B cell (primary cell): ENCODE measurements at regions not wholly inside any gene's neighbourhood (a gene's known extent, or its start where the extent isn't known, plus 50 kb on each side); places are given as distances from the start of the nearest gene placed in this dataset.

Source experiments
- ATAC-seq: fragments of 200-7000 bp; cut with Tn5 transposase; one replicate; pipeline ENCODE4 v1.10.0; 2021; ENCODE audit warnings: low read depth, mild to moderate bottlenecking, moderate number of reproducible peaks, moderate library complexity
- CTCF ChIA-PET: fragments of 350-600 bp; sonication (Branson Sonifier 250); formaldehyde crosslinking; loops from one replicate; lab custom pipeline; 2021; ENCODE audit warnings: antibody characterized with exemption, inconsistent platforms; lab: Charles Lee
- POLR2A ChIA-PET: fragments of 350-600 bp; sonication (Branson Sonifier 250); formaldehyde crosslinking; loops from one replicate; lab custom pipeline; 2021; ENCODE audit warnings: antibody characterized with exemption; lab: Charles Lee
- DNase-seq: peaks from one replicate; pipeline ENCODE4 v3.0.0; 2013
- H2AFZ ChIP-seq: 2 replicates; pipeline ENCODE4 v1.6.1; 2012; ENCODE audit warnings: mild to moderate bottlenecking, low read depth, low read length; ENCODE audit not compliant: insufficient read depth, poor library complexity, severe bottlenecking
- H3K27ac ChIP-seq, 2 donors: 1 replicate in 1 of 2; 2 replicates in 1 of 2; pipeline ENCODE4 v1.5.1; 2012 to 2013; ENCODE audit warnings: low read length in 2 of 2, mild to moderate bottlenecking in 2 of 2, moderate library complexity in 1 of 2
- H3K27me3 ChIP-seq, 4 experiments: fragments of 200-600 bp in 1 of 4; sonication (generic) in 1 of 4; replicated peaks in 1 of 4; 1 replicate in 2 of 4; 2 replicates in 2 of 4; pipeline versions ENCODE4 v1.6.1 to v1.7.0; 2013 to 2016; ENCODE audit warnings: low read length in 3 of 4, mild to moderate bottlenecking in 2 of 4, mixed read lengths in 1 of 4, moderate library complexity in 1 of 4; ENCODE audit not compliant: insufficient read depth in 4 of 4, control insufficient read depth in 3 of 4; ENCODE audit errors: control extremely low read depth in 1 of 4
- H3K36me3 ChIP-seq, 2 experiments: replicated peaks in 1 of 2; 1 replicate in 1 of 2; 2 replicates in 1 of 2; pipeline versions ENCODE4 v1.6.1 to v1.7.1; 2013; ENCODE audit warnings: low read length in 1 of 2; ENCODE audit not compliant: insufficient read depth in 2 of 2, control insufficient read depth in 1 of 2; ENCODE audit errors: control extremely low read depth in 1 of 2, extremely low read depth in 1 of 2
- H3K4me1 ChIP-seq, 2 donors: fragments of 200-600 bp in 1 of 2; sonication (generic) in 1 of 2; 1 replicate in 1 of 2; 2 replicates in 1 of 2; pipeline versions ENCODE4 v1.5.1 to v1.6.1; 2013 to 2017; ENCODE audit warnings: low read length in 2 of 2; ENCODE audit not compliant: control insufficient read depth in 2 of 2, insufficient read depth in 2 of 2
- H3K4me2 ChIP-seq: replicated peaks from 2 replicates; pipeline ENCODE3; 2012; ENCODE audit warnings: mild to moderate bottlenecking, low read depth, low read length; ENCODE audit not compliant: poor library complexity, severe bottlenecking
- H3K4me3 ChIP-seq, 5 experiments: fragments of 200-600 bp in 1 of 5; sonication (generic) in 1 of 5; 1 replicate in 3 of 5; 2 replicates in 2 of 5; pipeline versions ENCODE4 v1.5.1 to v1.7.0; 2011 to 2016; ENCODE audit warnings: low read length in 4 of 5, mild to moderate bottlenecking in 4 of 5, low read depth in 2 of 5, control low read depth in 1 of 5, moderate library complexity in 1 of 5; ENCODE audit not compliant: insufficient read depth in 1 of 5; ENCODE audit errors: control extremely low read depth in 1 of 5, extremely low read depth in 1 of 5
- H3K79me2 ChIP-seq: fragments of 200-600 bp; sonication (generic); one replicate; pipeline ENCODE4 v1.6.0; 2016; ENCODE audit warnings: low read length; ENCODE audit not compliant: control insufficient read depth, insufficient read depth
- H3K9ac ChIP-seq: fragments of 200-600 bp; sonication (generic); 2 replicates; pipeline ENCODE4 v1.6.1; 2017; ENCODE audit warnings: mild to moderate bottlenecking, low read length, moderate library complexity
- H3K9me3 ChIP-seq, 3 donors: one replicate each; pipeline versions ENCODE4 v1.6.1 to v1.7.1; 2013; ENCODE audit warnings: low read length in 2 of 3; ENCODE audit not compliant: control insufficient read depth in 2 of 3, insufficient read depth in 1 of 3; ENCODE audit errors: control extremely low read depth in 1 of 3
- H4K20me1 ChIP-seq: 2 replicates; pipeline ENCODE4 v1.6.0; 2012; ENCODE audit warnings: mild to moderate bottlenecking, low read length; ENCODE audit not compliant: insufficient read depth, control insufficient read depth, poor library complexity, severe bottlenecking
- H3K27ac Mint-ChIP-seq: one replicate; pipeline ENCODE4 v1.8.0; 2021; ENCODE audit warnings: mixed read lengths
- H3K27me3 Mint-ChIP-seq: one replicate; pipeline ENCODE4 v1.8.0; 2021; ENCODE audit warnings: mixed read lengths
- H3K4me1 Mint-ChIP-seq: one replicate; pipeline ENCODE4 v1.8.0; 2021; ENCODE audit warnings: mixed read lengths
- H3K4me3 Mint-ChIP-seq: one replicate; pipeline ENCODE4 v1.8.0; 2021; ENCODE audit warnings: mixed read lengths
- H3K9me3 Mint-ChIP-seq: one replicate; pipeline ENCODE4 v1.8.0; 2022; ENCODE audit warnings: mixed read lengths; ENCODE audit not compliant: insufficient read depth
- CTCF ChIP-seq: fragments of 200-600 bp; IDR thresholded peaks from one replicate; pipeline ENCODE4 v1.8.0; 2022; ENCODE audit warnings: antibody characterized with exemption, mild to moderate bottlenecking
- EZH2 ChIP-seq: IDR thresholded peaks from 2 replicates; pipeline ENCODE4 v1.6.1; 2012; ENCODE audit warnings: borderline replicate concordance, low read depth, mild to moderate bottlenecking, moderate library complexity, low read length; ENCODE audit not compliant: insufficient read depth, poor library complexity, severe bottlenecking
- WGBS: methylation state at CpG from one replicate; pipeline ENCODE4 v1.1.5; 2013; ENCODE audit warnings: missing lambda C conversion rate; ENCODE audit not compliant: insufficient coverage; 5-methylcytosine and 5-hydroxymethylcytosine counted together
- intact Hi-C: fragments of 100-400 bp; cut with micrococcal nuclease; formaldehyde crosslinking; loops from one replicate; pipeline ENCODE4 v1.10.0; 2022

GRCh38 chr12:95601091-95601961, 50.0 kb upstream of the USP44 start:
- H3K79me2 ChIP-seq, result no peaks in the 10 kb centered on the region

More at GRCh38 chr12:95601091-95601961, 50.0 kb upstream of the USP44 start:
- TF ChIP-seq EZH2 (no peak), CTCF (no peak)
- no peaks in the 10 kb centered on the region for H3K9me3 Mint-ChIP-seq
- Histone ChIP-seq H3K36me3 (no peaks in the 10 kb centered on the region), H3K4me2 (no peak overlapping the region), H3K4me1 (no peaks in the 10 kb centered on the region), H3K27ac (no peak overlapping the region), H3K9ac (no peak overlapping the region), H3K9me3 (no peaks in the 10 kb centered on the region), H4K20me1 (no peaks in the 10 kb centered on the region), H2AFZ (no peak overlapping the region), H3K27me3 (peaks cover 0 to 4% (median 0%) of the 10 kb centered on the region in 4 experiments), H3K4me3 (no peak overlapping the region)
- no peak overlapping the region for H3K4me3 Mint-ChIP-seq
- no peaks in the 10 kb centered on the region for H3K4me1 Mint-ChIP-seq
- CTCF ChIA-PET, result no interaction called here
- H3K27me3 Mint-ChIP-seq, result peaks cover 22% of the 10 kb centered on the region
- DNase-seq, result no peak
- POLR2A ChIA-PET, result no interaction called here
- intact Hi-C loops, result no loop called here
- H3K27ac Mint-ChIP-seq, result no peak overlapping the region
- WGBS, result 100% methylated on average over 1 of the region's 6 CpGs
- ATAC-seq, result no peak
